ENCODE measurements at regions not wholly inside any gene's neighbourhood (a gene's known extent, or its start where the extent isn't known, plus 50 kb on each side); places are given as distances from the start of the nearest gene placed in this dataset.

DNA sequence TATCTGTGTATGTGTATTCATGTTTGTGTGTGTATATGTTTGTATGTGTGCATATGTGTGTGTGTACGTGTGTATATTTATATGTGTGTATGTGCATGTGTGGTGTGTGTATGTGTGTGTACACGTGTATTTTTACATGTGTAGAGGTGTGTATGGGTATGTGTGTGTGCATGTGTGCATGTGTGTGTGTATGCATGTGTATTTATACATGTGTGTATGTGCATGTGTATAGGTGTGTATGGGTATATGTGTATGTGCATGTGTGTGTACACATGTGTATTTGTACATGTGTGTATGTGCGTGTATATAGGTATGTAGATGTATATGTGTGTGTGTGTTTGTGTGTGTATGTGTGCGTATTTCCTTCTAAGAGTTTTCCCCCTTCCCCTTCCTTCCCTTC is 207.7 kb upstream of the ATP6AP2 start:
- TF ChIP-seq, protein P1, sequence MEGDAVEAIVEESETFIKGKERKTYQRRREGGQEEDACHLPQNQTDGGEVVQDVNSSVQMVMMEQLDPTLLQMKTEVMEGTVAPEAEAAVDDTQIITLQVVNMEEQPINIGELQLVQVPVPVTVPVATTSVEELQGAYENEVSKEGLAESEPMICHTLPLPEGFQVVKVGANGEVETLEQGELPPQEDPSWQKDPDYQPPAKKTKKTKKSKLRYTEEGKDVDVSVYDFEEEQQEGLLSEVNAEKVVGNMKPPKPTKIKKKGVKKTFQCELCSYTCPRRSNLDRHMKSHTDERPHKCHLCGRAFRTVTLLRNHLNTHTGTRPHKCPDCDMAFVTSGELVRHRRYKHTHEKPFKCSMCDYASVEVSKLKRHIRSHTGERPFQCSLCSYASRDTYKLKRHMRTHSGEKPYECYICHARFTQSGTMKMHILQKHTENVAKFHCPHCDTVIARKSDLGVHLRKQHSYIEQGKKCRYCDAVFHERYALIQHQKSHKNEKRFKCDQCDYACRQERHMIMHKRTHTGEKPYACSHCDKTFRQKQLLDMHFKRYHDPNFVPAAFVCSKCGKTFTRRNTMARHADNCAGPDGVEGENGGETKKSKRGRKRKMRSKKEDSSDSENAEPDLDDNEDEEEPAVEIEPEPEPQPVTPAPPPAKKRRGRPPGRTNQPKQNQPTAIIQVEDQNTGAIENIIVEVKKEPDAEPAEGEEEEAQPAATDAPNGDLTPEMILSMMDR (IDR thresholded peaks at IDR 0.05; ENCODE audit: extremely low read depth in 1 of 2, insufficient read depth in 1 of 2, low read depth in 1 of 2, low read length in 2 of 2) = no peak
- no peak for TF ChIP-seq GATA2 (IDR thresholded peaks at IDR 0.05; ENCODE audit: insufficient read depth, insufficient read length, low read depth, low read length)
- no peak for TF ChIP-seq EZH2 (IDR thresholded peaks at IDR 0.05; ENCODE audit: borderline replicate concordance, low read depth, low read length, severe bottlenecking)
- TF ChIP-seq, protein P2, sequence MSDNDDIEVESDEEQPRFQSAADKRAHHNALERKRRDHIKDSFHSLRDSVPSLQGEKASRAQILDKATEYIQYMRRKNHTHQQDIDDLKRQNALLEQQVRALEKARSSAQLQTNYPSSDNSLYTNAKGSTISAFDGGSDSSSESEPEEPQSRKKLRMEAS (IDR thresholded peaks at IDR 0.05; ENCODE audit: insufficient read depth, insufficient read length) = no peak
- no peak for TF ChIP-seq FOS (IDR thresholded peaks at IDR 0.05; ENCODE audit: borderline replicate concordance, insufficient read depth, low read length)
- TF ChIP-seq POLR2A (IDR thresholded peaks at IDR 0.05; ENCODE audit: low read depth, low read length) = no peak
- no peak for TF ChIP-seq POLR2AphosphoS5 (IDR thresholded peaks at IDR 0.05; ENCODE audit: insufficient read depth, low read depth, low read length)

All from endothelial cell of umbilical vein (primary cell).